ENCODE measurements at regions not wholly inside any gene's neighbourhood (a gene's known extent, or its start where the extent isn't known, plus 50 kb on each side); places are given as distances from the start of the nearest gene placed in this dataset.
"Not testable (repeated sequence)": the region's sequence is repeated elsewhere in the genome, so short reads cannot be mapped to it uniquely, and the experiment has no call there.

DNA sequence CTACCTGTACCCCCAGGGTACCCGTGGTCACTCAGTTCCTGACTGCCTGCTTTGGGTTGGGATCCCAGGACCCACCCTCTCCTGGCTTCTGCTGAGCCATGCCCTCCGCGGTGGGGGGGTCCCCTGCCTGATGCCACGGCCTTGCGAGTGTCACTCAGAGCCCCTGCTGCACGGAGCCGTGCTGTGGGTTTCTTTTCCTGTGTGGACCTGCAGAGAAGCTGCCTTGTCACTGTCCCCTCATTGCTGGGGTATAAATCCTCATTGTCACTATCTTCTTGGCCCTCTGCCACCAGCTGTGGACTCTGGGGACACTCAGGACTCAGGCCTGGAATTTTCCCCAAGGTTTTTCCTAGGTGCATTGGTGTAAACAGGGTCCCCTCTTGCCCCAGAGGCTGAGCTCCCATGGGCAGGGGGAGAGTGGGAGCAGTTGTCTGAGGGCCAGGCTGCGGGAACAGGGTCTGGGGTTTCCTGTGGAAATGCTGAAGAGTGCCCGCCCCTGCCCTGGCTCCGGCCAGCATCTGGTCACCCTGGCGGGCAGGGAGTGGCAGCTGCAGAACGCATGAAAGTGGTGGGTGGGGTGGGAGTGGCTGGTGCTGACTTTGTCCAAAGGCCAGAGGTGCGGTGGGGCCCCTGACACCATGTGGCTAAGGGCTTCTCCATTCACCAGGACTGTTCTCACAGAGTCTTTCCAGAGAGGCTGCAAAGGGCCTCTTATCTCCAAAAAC, 191.7 kb downstream of the GOLGA6L6 start:
- intact Hi-C loops (cut with DNase I) = no loop called here
- peak; percentile 86 for DNase-seq (ENCODE audit: low spot score)

- intact Hi-C loops (cut with DNase I) = no loop called here
- DNase-seq (ENCODE audit: low spot score) = peak; percentile 87
These were observed 192.5 kb downstream of the GOLGA6L6 start for GRCh38 chr15:20348900-20349773.

GRCh38 chr15:20348291-20348899, 193.2 kb downstream of the GOLGA6L6 start:
- peak; percentile 78 for DNase-seq (ENCODE audit: low spot score)
- intact Hi-C loops (cut with DNase I) = no loop called here

GRCh38 chr15:20346082-20346805, 195.4 kb downstream of the GOLGA6L6 start:
- intact Hi-C loops (cut with DNase I) = no loop called here
- DNase-seq (ENCODE audit: low spot score) = peak; percentile 76

DNA sequence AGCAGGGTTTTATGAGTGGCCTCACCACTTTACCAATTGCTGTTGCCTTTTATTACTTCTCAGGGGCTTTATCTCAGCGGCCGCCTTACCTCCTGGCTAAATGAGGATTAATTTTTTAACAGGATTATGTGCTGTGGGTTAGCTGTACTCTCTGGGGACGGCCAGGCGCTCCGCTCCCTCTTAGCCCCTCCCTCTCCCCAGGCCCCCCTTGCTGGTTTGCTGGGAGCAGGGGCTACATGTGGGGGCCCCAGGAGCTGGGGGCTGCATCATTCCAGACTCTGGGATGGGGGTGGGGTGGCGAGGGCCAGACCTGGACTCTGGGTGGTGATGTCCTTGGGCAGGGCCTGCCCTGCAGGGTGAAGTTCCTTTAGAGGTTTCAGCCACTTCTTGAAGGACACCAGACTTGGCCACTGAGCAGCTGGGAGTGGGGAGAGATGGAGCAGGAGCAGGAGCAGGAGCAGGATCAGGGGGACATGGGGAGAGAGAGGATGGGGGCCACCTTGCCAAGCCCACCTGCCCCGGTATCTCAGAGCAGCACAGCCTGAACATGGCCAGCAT, 196.1 kb downstream of the GOLGA6L6 start:
- DNase-seq (ENCODE audit: low spot score) = peak; percentile 85
- intact Hi-C loops (cut with DNase I) = no loop called here

- intact Hi-C loops (cut with DNase I) = no loop called here
- DNase-seq (ENCODE audit: low spot score) = peak; percentile 84
These were observed 196.8 kb downstream of the GOLGA6L6 start for GRCh38 chr15:20344601-20345400.

DNA sequence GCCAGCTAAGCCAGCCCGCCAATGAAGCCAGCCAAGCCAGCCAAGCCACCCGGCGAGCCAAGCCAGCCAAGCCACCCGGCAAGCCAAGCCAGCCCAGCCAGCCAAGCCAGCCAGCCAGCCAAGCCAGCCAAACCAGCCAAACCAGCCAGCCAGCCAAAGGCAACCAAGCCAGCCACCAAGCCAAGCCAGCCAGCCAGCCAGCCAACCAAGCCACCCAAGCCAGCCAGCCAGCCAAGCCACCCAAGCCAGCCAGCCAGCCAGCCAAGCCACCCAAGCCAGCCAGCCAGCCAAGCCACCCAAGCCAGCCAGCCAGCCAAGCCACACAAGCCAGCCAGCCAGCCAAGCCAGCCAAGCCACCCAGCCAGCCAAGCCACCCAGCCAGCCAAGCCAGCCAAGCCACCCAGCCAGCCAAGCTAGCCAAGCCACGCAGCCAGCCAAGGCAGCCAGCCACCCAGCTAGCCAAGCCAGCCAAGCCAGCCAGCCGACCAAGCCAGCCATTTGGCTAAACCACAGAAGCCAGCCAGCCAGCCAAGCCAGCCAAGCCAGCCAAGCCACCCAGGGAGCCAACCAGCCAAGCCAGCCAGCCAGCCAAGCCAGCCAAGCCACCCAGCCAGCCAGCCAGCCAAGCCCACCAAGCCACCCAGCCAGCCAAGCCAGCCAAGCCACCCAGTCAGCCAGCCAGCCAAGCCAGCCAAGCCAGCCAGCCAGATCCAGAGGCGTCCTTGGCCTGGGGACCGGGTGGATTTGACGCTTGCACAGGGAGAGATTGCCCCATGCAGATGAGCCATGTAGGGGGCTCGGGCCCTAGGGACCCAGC, 198.0 kb downstream of the GOLGA6L6 start:
- DNase-seq (ENCODE audit: low spot score) = peak; percentile 86
- intact Hi-C loops (cut with DNase I) = not testable (repeated sequence)

- intact Hi-C loops (cut with DNase I) = not testable (repeated sequence)
These were observed 198.8 kb downstream of the GOLGA6L6 start for GRCh38 chr15:20342601-20343394.

DNA sequence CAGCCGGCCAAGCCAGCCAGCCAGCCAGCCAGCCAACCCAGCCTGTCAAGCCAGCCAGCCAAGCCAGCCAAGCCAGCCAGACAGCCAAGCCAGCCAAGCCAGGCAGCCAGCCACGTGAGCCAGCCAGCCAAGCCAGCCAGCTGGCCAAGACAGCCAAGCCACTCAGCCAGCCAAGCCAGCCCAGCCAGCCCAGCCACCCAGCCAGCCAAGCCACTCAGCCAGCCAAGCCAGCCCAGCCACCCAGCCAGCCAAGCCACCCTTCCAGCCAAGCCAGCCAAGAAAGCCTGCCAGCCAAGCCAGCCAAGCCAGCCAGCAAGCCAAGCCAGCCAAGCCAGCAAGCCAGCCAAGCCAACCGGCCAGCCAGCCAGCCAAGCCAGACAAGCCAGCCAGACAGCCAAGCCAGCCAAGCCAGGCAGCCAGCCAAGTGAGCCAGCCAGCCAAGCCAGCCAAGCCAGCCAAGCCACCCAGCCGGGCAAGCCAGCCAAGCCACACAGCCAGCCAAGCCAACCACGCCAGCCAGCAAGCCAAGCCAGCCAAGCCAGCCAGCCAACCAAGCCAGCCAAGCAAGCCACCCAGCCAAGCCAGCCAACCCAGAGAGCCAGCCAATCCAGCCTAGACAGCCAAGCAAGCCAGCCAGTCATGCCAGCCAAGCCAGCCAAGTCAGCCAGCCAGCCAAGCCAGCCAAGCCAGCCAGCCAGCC, 199.5 kb downstream of the GOLGA6L6 start:
- peak; percentile 94 for DNase-seq (ENCODE audit: low spot score)
- intact Hi-C loops (cut with DNase I) = no loop called here

More at GRCh38 chr15:20342601-20343394, 198.8 kb downstream of the GOLGA6L6 start:
- DNase-seq (ENCODE audit: low spot score) = peak; percentile 84

DNA sequence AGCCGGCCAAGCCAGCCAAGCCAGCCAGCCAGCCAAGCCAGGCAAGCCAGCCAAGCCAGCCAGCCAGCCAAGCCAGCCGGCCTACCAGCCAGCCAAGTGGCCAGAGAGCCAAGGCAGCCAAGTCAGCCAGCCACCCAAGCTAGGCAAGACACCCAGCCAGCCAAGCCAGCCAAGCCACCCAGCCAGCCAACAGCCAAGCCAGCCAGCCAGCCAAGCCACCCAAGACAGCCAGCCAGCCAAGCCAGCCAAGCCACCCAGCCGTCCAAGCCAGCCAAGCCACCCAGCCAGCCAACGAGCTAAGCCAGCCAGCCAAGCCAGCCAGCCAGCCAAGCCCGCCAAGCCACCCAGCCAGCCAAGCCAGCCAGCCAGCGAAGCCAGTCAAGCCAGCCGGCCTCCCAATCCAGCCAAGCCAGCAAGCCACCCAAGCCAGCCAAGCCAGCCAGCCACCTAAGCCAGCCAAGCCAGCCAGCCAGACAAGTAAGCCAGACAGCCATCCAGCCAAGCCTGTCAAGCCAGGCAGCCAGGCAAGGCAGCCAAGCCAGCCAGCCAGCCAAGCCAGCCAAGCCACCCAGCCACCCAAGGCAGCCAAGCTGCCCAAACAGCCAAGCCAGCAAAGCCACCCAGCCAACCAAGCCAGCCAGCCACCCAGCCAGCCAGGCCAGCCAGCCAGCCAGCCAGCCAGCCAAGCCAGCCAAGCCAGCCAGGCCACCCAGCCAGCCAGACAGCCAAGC, 200.5 kb downstream of the GOLGA6L6 start:
- intact Hi-C loops (cut with DNase I) = no loop called here
- peak; percentile 95 for DNase-seq (ENCODE audit: low spot score)

- intact Hi-C loops (cut with DNase I) = no loop called here
- peak; percentile 95 for DNase-seq (ENCODE audit: low spot score)
These were observed 201.2 kb downstream of the GOLGA6L6 start for GRCh38 chr15:20340331-20340811.

- intact Hi-C loops (cut with DNase I) = not testable (repeated sequence)
- DNase-seq (ENCODE audit: low spot score) = peak; percentile 80
These were observed 202.4 kb downstream of the GOLGA6L6 start for GRCh38 chr15:20339086-20339791.

DNA sequence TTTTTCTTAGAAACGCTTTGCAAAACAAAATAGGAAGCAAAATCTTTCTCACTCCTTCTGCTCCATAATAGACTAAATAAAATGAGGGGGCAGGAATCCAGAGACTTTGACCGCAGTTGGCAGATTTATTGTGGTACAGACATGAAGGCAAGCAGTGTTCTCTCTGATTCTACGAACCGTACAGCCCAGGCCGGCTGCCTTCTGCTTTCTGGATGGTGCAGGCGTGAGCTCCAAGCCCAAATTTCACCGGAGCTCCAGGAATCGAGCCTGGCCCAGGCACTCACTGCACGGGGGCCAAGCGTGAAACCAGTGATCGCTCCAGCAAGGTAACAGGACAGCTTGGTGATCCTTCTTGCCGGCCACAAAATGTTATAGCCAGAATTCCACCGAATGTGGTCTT, 202.9 kb downstream of the GOLGA6L6 start:
- intact Hi-C loops (cut with DNase I); DNase-seq (ENCODE audit: low spot score): not testable (repeated sequence)

DNA sequence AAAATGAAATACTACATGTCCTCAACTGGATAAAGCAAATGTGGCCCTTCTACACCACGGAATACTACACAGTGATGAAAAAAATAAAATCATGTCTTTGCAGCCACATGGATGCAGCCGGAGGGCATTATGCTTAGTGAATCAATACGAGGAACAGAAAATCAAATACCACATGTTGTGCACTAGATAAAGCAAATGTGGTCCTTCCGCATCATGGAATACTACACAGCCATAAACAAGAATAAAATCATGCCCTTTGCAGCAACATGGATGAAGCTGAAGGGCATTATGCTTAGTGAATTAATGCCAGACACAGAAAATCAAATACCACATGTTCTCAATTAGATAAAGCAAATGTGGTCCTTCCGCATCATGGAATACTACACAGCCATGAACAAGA, 204.4 kb downstream of the GOLGA6L6 start:
- intact Hi-C loops (cut with DNase I) = not testable (repeated sequence)

GRCh38 chr15:20334451-20334850, 207.1 kb downstream of the GOLGA6L6 start:
- intact Hi-C loops (cut with DNase I) = not testable (repeated sequence)
- peak; percentile 63 for DNase-seq (ENCODE audit: low spot score)

More for the DNA sequence above, 204.4 kb downstream of the GOLGA6L6 start:
- not testable (repeated sequence) for DNase-seq (ENCODE audit: low spot score)

All from posterior vena cava (tissue), 2 donors.